Uterus (tissue), 2 donors: ENCODE measurements at regions not wholly inside any gene's neighbourhood (a gene's known extent, or its start where the extent isn't known, plus 50 kb on each side); places are given as distances from the start of the nearest gene placed in this dataset.

Experiments used
- CTCF ChIP-seq, 4 experiments: fragments of 200-600 bp in 2 of 4; fragments of 450-650 bp in 2 of 4; sonication (generic) in 2 of 4; IDR thresholded peaks; one replicate each; pipeline ENCODE4 v1.5.1; 2016 to 2019; ENCODE audit warnings: antibody characterized with exemption in 4 of 4, mild to moderate bottlenecking in 2 of 4, moderate library complexity in 1 of 4
- POLR2A ChIP-seq, 2 donors: fragments of 450-650 bp; IDR thresholded peaks; one replicate each; pipeline ENCODE4 v1.6.1; 2016; ENCODE audit warnings: antibody characterized with exemption in 2 of 2, mild to moderate bottlenecking in 1 of 2, moderate library complexity in 1 of 2

GRCh38 chr16:73147958-73148357, 100.0 kb upstream of the ZFHX3 start:
- no peak for TF ChIP-seq CTCF (IDR thresholded peaks at IDR 0.05)
- no peak for TF ChIP-seq POLR2A (IDR thresholded peaks at IDR 0.05)
